ENCODE measurements at regions not wholly inside any gene's neighbourhood (a gene's known extent, or its start where the extent isn't known, plus 50 kb on each side); places are given as distances from the start of the nearest gene placed in this dataset.

GRCh38 chr9:80732506-80732905 is 956.8 kb downstream of the TLE1 start:
- TF ChIP-seq CTCF (IDR thresholded peaks at IDR 0.05): no peak
- no peak for TF ChIP-seq POLR2A (IDR thresholded peaks at IDR 0.05)
